ENCODE measurements at regions not wholly inside any gene's neighbourhood (a gene's known extent, or its start where the extent isn't known, plus 50 kb on each side); places are given as distances from the start of the nearest gene placed in this dataset.

- H3K36me3 Mint-ChIP-seq (ENCODE audit: insufficient read depth in 2 of 2): no peaks in the 10 kb centered on the region
- no peak overlapping the region for H3K27ac Mint-ChIP-seq
- peaks cover 20% of the 10 kb centered on the region for H3K27me3 Mint-ChIP-seq (ENCODE audit: low read depth)
- H3K4me1 Mint-ChIP-seq (ENCODE audit: low read depth): peaks cover 20% of the 10 kb centered on the region
- peaks cover 4% of the 10 kb centered on the region in 2 donors for H3K9me3 Mint-ChIP-seq
- H3K4me3 Mint-ChIP-seq: no peak overlapping the region
- DNase-seq: no peak
- ATAC-seq (replicated peaks in 1 of 2): no peak
Observed at GRCh38 chr9:16152276-16153101, 599.6 kb downstream of the CCDC171 start.

GRCh38 chr9:16153221-16153620, 600.4 kb downstream of the CCDC171 start:
- Mint-ChIP-seq H3K4me3 (no peak overlapping the region), H3K9me3 (peaks cover 4% of the 10 kb centered on the region in 2 donors), H3K27ac (no peak overlapping the region), H3K36me3 (ENCODE audit: insufficient read depth in 2 of 2) (no peaks in the 10 kb centered on the region), H3K27me3 (ENCODE audit: low read depth) (peaks cover 20% of the 10 kb centered on the region), H3K4me1 (ENCODE audit: low read depth) (peaks cover 20% of the 10 kb centered on the region)
- DNase-seq (no peak), ATAC-seq (replicated peaks in 1 of 2) (no peak)

- no peak for ATAC-seq (replicated peaks in 1 of 2)
- no peaks in the 10 kb centered on the region for H3K36me3 Mint-ChIP-seq (ENCODE audit: insufficient read depth in 2 of 2)
- no peak overlapping the region for H3K27ac Mint-ChIP-seq
- H3K4me3 Mint-ChIP-seq: peak overlapping the region in 1 of 2 donors; percentile 55
- H3K9me3 Mint-ChIP-seq: peaks cover 4% of the 10 kb centered on the region in 2 donors
- peaks cover 20% of the 10 kb centered on the region for H3K27me3 Mint-ChIP-seq (ENCODE audit: low read depth)
- H3K4me1 Mint-ChIP-seq (ENCODE audit: low read depth): peaks cover 20% of the 10 kb centered on the region
- no peak for DNase-seq
Observed at GRCh38 chr9:16153741-16154140, 600.9 kb downstream of the CCDC171 start.

- peak overlapping the region; percentile 44 for H3K27ac Mint-ChIP-seq
- peaks cover 1 to 2% of the 10 kb centered on the region in 2 donors for H3K9me3 Mint-ChIP-seq
- no peaks in the 10 kb centered on the region for H3K36me3 Mint-ChIP-seq (ENCODE audit: insufficient read depth in 2 of 2)
- ATAC-seq (replicated peaks in 1 of 2) (peak; percentile 95 to 98), DNase-seq (peak; percentile 62 to 67)
- H3K4me3 Mint-ChIP-seq: peak overlapping the region; percentile 55 to 73
- peaks cover 20% of the 10 kb centered on the region for H3K27me3 Mint-ChIP-seq (ENCODE audit: low read depth)
- peaks cover 20% of the 10 kb centered on the region for H3K4me1 Mint-ChIP-seq (ENCODE audit: low read depth)
Observed at GRCh38 chr9:16154521-16155078, 601.8 kb downstream of the CCDC171 start.

GRCh38 chr9:16155878-16156277, 603.0 kb downstream of the CCDC171 start:
- Mint-ChIP-seq H3K27ac (no peak overlapping the region), H3K27me3 (ENCODE audit: low read depth) (peaks cover 15% of the 10 kb centered on the region), H3K9me3 (peaks cover 0 to 2% of the 10 kb centered on the region in 2 donors), H3K4me1 (ENCODE audit: low read depth) (peaks cover 20% of the 10 kb centered on the region), H3K36me3 (ENCODE audit: insufficient read depth in 2 of 2) (no peaks in the 10 kb centered on the region), H3K4me3 (peak overlapping the region in 1 of 2 donors; percentile 15)
- ATAC-seq (replicated peaks in 1 of 2) (no peak), DNase-seq (no peak)

GRCh38 chr9:16157216-16157615, 604.4 kb downstream of the CCDC171 start:
- no peaks in the 10 kb centered on the region for H3K36me3 Mint-ChIP-seq (ENCODE audit: insufficient read depth in 2 of 2)
- peaks cover 20% of the 10 kb centered on the region for H3K4me1 Mint-ChIP-seq (ENCODE audit: low read depth)
- ATAC-seq (replicated peaks in 1 of 2) (no peak), DNase-seq (no peak)
- H3K27ac Mint-ChIP-seq: no peak overlapping the region
- H3K9me3 Mint-ChIP-seq: peaks cover 2% of the 10 kb centered on the region in 2 donors
- H3K4me3 Mint-ChIP-seq: no peak overlapping the region
- peaks cover 15% of the 10 kb centered on the region for H3K27me3 Mint-ChIP-seq (ENCODE audit: low read depth)

- no peaks in the 10 kb centered on the region for H3K36me3 Mint-ChIP-seq (ENCODE audit: insufficient read depth in 2 of 2)
- H3K27me3 Mint-ChIP-seq (ENCODE audit: low read depth): peaks cover 15% of the 10 kb centered on the region
- ATAC-seq (replicated peaks in 1 of 2) (no peak), DNase-seq (no peak)
- no peak overlapping the region for H3K4me3 Mint-ChIP-seq
- peaks cover 20% of the 10 kb centered on the region for H3K4me1 Mint-ChIP-seq (ENCODE audit: low read depth)
- peaks cover 3% of the 10 kb centered on the region in 2 donors for H3K9me3 Mint-ChIP-seq
- no peak overlapping the region for H3K27ac Mint-ChIP-seq
Observed at GRCh38 chr9:16157651-16158050, 604.8 kb downstream of the CCDC171 start.

- peaks cover 20% of the 10 kb centered on the region for H3K4me1 Mint-ChIP-seq (ENCODE audit: low read depth)
- peaks cover 15% of the 10 kb centered on the region for H3K27me3 Mint-ChIP-seq (ENCODE audit: low read depth)
Observed at GRCh38 chr9:16158093-16158492, 605.2 kb downstream of the CCDC171 start.

GRCh38 chr9:16161483-16161882, 608.6 kb downstream of the CCDC171 start:
- ATAC-seq (replicated peaks in 1 of 2): no peak
- Mint-ChIP-seq H3K27me3 (ENCODE audit: low read depth) (no peaks in the 10 kb centered on the region), H3K27ac (no peak overlapping the region), H3K4me1 (ENCODE audit: low read depth) (no peaks in the 10 kb centered on the region), H3K4me3 (no peak overlapping the region), H3K36me3 (ENCODE audit: insufficient read depth in 2 of 2) (peaks cover 0 to 1% of the 10 kb centered on the region in 2 donors), H3K9me3 (peaks cover 3 to 5% of the 10 kb centered on the region in 2 donors)
- DNase-seq: no peak

More at GRCh38 chr9:16158093-16158492, 605.2 kb downstream of the CCDC171 start:
- no peaks in the 10 kb centered on the region for H3K36me3 Mint-ChIP-seq (ENCODE audit: insufficient read depth in 2 of 2)
- H3K9me3 Mint-ChIP-seq: peaks cover 3 to 5% of the 10 kb centered on the region in 2 donors
- no peak for DNase-seq
- no peak for ATAC-seq (replicated peaks in 1 of 2)
- H3K4me3 Mint-ChIP-seq: no peak overlapping the region
- no peak overlapping the region for H3K27ac Mint-ChIP-seq

GRCh38 chr9:16170119-16170518, 617.3 kb downstream of the CCDC171 start:
- Mint-ChIP-seq H3K27me3 (ENCODE audit: low read depth) (no peaks in the 10 kb centered on the region), H3K36me3 (ENCODE audit: insufficient read depth in 2 of 2) (no peaks in the 10 kb centered on the region), H3K9me3 (no peaks in the 10 kb centered on the region), H3K4me1 (ENCODE audit: low read depth) (no peaks in the 10 kb centered on the region), H3K27ac (no peak overlapping the region), H3K4me3 (no peak overlapping the region)
- no peak for DNase-seq
- ATAC-seq (replicated peaks in 1 of 2): no peak

GRCh38 chr9:16171911-16172310, 619.1 kb downstream of the CCDC171 start:
- Mint-ChIP-seq H3K4me3 (no peak overlapping the region), H3K27me3 (ENCODE audit: low read depth) (no peaks in the 10 kb centered on the region), H3K9me3 (no peaks in the 10 kb centered on the region), H3K27ac (no peak overlapping the region), H3K36me3 (ENCODE audit: insufficient read depth in 2 of 2) (no peaks in the 10 kb centered on the region), H3K4me1 (ENCODE audit: low read depth) (no peaks in the 10 kb centered on the region)
- ATAC-seq (replicated peaks in 1 of 2) (no peak), DNase-seq (no peak)

- DNase-seq (no peak), ATAC-seq (replicated peaks in 1 of 2) (no peak)
- H3K36me3 Mint-ChIP-seq (ENCODE audit: insufficient read depth in 2 of 2): no peaks in the 10 kb centered on the region
- H3K27me3 Mint-ChIP-seq (ENCODE audit: low read depth): no peaks in the 10 kb centered on the region
- no peak overlapping the region for H3K4me3 Mint-ChIP-seq
- H3K9me3 Mint-ChIP-seq: no peaks in the 10 kb centered on the region
- no peaks in the 10 kb centered on the region for H3K4me1 Mint-ChIP-seq (ENCODE audit: low read depth)
- H3K27ac Mint-ChIP-seq: no peak overlapping the region
Observed at GRCh38 chr9:16172796-16173195, 620.0 kb downstream of the CCDC171 start.

- no peaks in the 10 kb centered on the region for H3K27me3 Mint-ChIP-seq (ENCODE audit: low read depth)
Observed at GRCh38 chr9:16174915-16175314, 622.1 kb downstream of the CCDC171 start.

More at GRCh38 chr9:16174915-16175314, 622.1 kb downstream of the CCDC171 start:
- H3K9me3 Mint-ChIP-seq: no peaks in the 10 kb centered on the region
- no peak overlapping the region for H3K4me3 Mint-ChIP-seq
- no peak for ATAC-seq (replicated peaks in 1 of 2)
- peaks cover 6% of the 10 kb centered on the region for H3K4me1 Mint-ChIP-seq (ENCODE audit: low read depth)
- DNase-seq: no peak
- H3K27ac Mint-ChIP-seq: no peak overlapping the region
- no peaks in the 10 kb centered on the region for H3K36me3 Mint-ChIP-seq (ENCODE audit: insufficient read depth in 2 of 2)

Measured in activated T-cell treated with anti-CD3 and anti-CD28 coated beads, Interleukin-2, amount 50 U/mL, for 72 hours (primary cell).